Hepatocyte (in vitro differentiated cells): ENCODE measurements at regions not wholly inside any gene's neighbourhood (a gene's known extent, or its start where the extent isn't known, plus 50 kb on each side); places are given as distances from the start of the nearest gene placed in this dataset.

ENCODE experiments used
- DNase-seq: peaks from one replicate; pipeline ENCODE4 v3.0.0-alpha.2; 2016; ENCODE audit warnings: low spot score
- H2AFZ ChIP-seq: fragments of 200-600 bp; sonication (generic); 2 replicates; pipeline ENCODE4 v1.6.0; 2016; ENCODE audit warnings: antibody characterized with exemption, mild to moderate bottlenecking
- H3K27ac ChIP-seq: fragments of 200-600 bp; sonication (generic); 2 replicates; pipeline ENCODE4 v1.5.1; 2016; ENCODE audit warnings: mild to moderate bottlenecking
- H3K27me3 ChIP-seq: fragments of 200-600 bp; sonication (generic); 2 replicates; pipeline ENCODE4 v1.6.1; 2016
- H3K36me3 ChIP-seq: fragments of 200-600 bp; sonication (generic); replicated peaks from 2 replicates; pipeline ENCODE4 v1.5.1; 2016; ENCODE audit warnings: low read depth; ENCODE audit not compliant: insufficient read depth
- H3K4me1 ChIP-seq: fragments of 200-600 bp; sonication (generic); 2 replicates; pipeline ENCODE4 v1.5.1; 2016; ENCODE audit warnings: mild to moderate bottlenecking, moderate library complexity; ENCODE audit not compliant: insufficient read depth
- H3K4me2 ChIP-seq: fragments of 200-600 bp; sonication (generic); 2 replicates; pipeline ENCODE4 v1.6.0; 2016
- H3K4me3 ChIP-seq: fragments of 200-600 bp; sonication (generic); 2 replicates; pipeline ENCODE4 v1.5.1; 2016; ENCODE audit warnings: mild to moderate bottlenecking
- H3K79me2 ChIP-seq: fragments of 200-600 bp; sonication (generic); 2 replicates; pipeline ENCODE4 v1.6.0; 2017; ENCODE audit warnings: mild to moderate bottlenecking
- H3K9me2 ChIP-seq: fragments of 200-600 bp; sonication (generic); replicated peaks from 2 replicates; pipeline ENCODE4 v1.6.0; 2017; ENCODE audit warnings: mild to moderate bottlenecking; ENCODE audit not compliant: insufficient read depth
- H3K9me3 ChIP-seq: fragments of 200-600 bp; sonication (generic); 2 replicates; pipeline ENCODE4 v1.5.1; 2016; ENCODE audit warnings: low read depth, mild to moderate bottlenecking
- H4K20me1 ChIP-seq: fragments of 200-600 bp; sonication (generic); 2 replicates; pipeline ENCODE4 v1.6.0; 2016; ENCODE audit warnings: mild to moderate bottlenecking; ENCODE audit not compliant: insufficient read depth, poor library complexity, severe bottlenecking
- CTCF ChIP-seq: fragments of 200-600 bp; sonication (generic); IDR thresholded peaks from 2 replicates; pipeline ENCODE4 v1.5.1; 2016; ENCODE audit warnings: antibody characterized with exemption, mild to moderate bottlenecking; ENCODE audit not compliant: poor library complexity
- EZH2 ChIP-seq: fragments of 200-600 bp; sonication (generic); IDR thresholded peaks from 2 replicates; pipeline ENCODE4 v1.6.1; 2016; ENCODE audit warnings: antibody characterized with exemption, mild to moderate bottlenecking, borderline replicate concordance
- EZH2phosphoT487 ChIP-seq: fragments of 200-600 bp; sonication (generic); IDR thresholded peaks from one replicate; pipeline ENCODE4 v1.6.1; 2018; ENCODE audit warnings: antibody characterized with exemption, mild to moderate bottlenecking, low read depth, moderate library complexity; ENCODE audit not compliant: unreplicated experiment, severe bottlenecking
- WGBS: methylation state at CpG from one replicate; pipeline ENCODE4 v1.1.6; 2016; ENCODE audit warnings: low lambda C conversion rate; ENCODE audit errors: missing lambda C conversion rate; 5-methylcytosine and 5-hydroxymethylcytosine counted together

GRCh38 chr3:18580268-18580667, 155.1 kb upstream of the SATB1 start:
- DNase-seq: peak; percentile 55
- no peaks in the 10 kb centered on the region for H3K9me2 ChIP-seq
- no peaks in the 10 kb centered on the region for H3K4me1 ChIP-seq
- no peak for TF ChIP-seq EZH2
- TF ChIP-seq EZH2phosphoT487: no peak
- TF ChIP-seq CTCF: no peak
- 71% methylated on average over 2 of the region's 2 CpGs for WGBS
- no peak overlapping the region for H3K27ac ChIP-seq
- H3K4me3 ChIP-seq: no peak overlapping the region
- H3K79me2 ChIP-seq: no peaks in the 10 kb centered on the region
- no peaks in the 10 kb centered on the region for H3K27me3 ChIP-seq
- H3K4me2 ChIP-seq: no peak overlapping the region
- no peaks in the 10 kb centered on the region for H4K20me1 ChIP-seq
- H3K36me3 ChIP-seq: no peaks in the 10 kb centered on the region
- no peak overlapping the region for H2AFZ ChIP-seq
- H3K9me3 ChIP-seq: no peaks in the 10 kb centered on the region

- Histone ChIP-seq H3K27ac (no peak overlapping the region), H3K9me3 (no peaks in the 10 kb centered on the region), H3K9me2 (no peaks in the 10 kb centered on the region), H3K36me3 (no peaks in the 10 kb centered on the region), H3K79me2 (no peaks in the 10 kb centered on the region), H3K4me3 (no peak overlapping the region), H3K4me2 (no peak overlapping the region), H3K27me3 (no peaks in the 10 kb centered on the region), H2AFZ (no peak overlapping the region), H3K4me1 (no peaks in the 10 kb centered on the region), H4K20me1 (no peaks in the 10 kb centered on the region)
- no peak for DNase-seq
- WGBS: 58% methylated on average over 3 of the region's 3 CpGs
- TF ChIP-seq CTCF: no peak
- TF ChIP-seq EZH2: no peak
- TF ChIP-seq EZH2phosphoT487: no peak
Measured at GRCh38 chr3:18579661-18580060, 154.5 kb upstream of the SATB1 start.

GRCh38 chr3:18575573-18575972, 150.4 kb upstream of the SATB1 start:
- Histone ChIP-seq H2AFZ (no peak overlapping the region), H4K20me1 (no peaks in the 10 kb centered on the region)
- WGBS: 87% methylated on average over 8 of the region's 8 CpGs

More at GRCh38 chr3:18575573-18575972, 150.4 kb upstream of the SATB1 start:
- TF ChIP-seq EZH2phosphoT487 (no peak), CTCF (no peak), EZH2 (no peak)
- Histone ChIP-seq H3K4me1 (no peaks in the 10 kb centered on the region), H3K79me2 (no peaks in the 10 kb centered on the region), H3K27me3 (no peaks in the 10 kb centered on the region), H3K4me2 (no peak overlapping the region), H3K9me3 (no peaks in the 10 kb centered on the region), H3K36me3 (no peaks in the 10 kb centered on the region), H3K27ac (no peak overlapping the region), H3K9me2 (no peaks in the 10 kb centered on the region), H3K4me3 (no peak overlapping the region)
- no peak for DNase-seq
